ENCODE measurements at regions not wholly inside any gene's neighbourhood (a gene's known extent, or its start where the extent isn't known, plus 50 kb on each side); places are given as distances from the start of the nearest gene placed in this dataset.
"Not testable (repeated sequence)": the region's sequence is repeated elsewhere in the genome, so short reads cannot be mapped to it uniquely, and the experiment has no call there.

- DNase-seq = not testable (repeated sequence)
Observed at GRCh38 chr13:87191485-87191884, 479.7 kb upstream of the SLITRK5 start.

GRCh38 chr13:87198371-87198770 is 472.8 kb upstream of the SLITRK5 start:
- no peak for DNase-seq

DNA sequence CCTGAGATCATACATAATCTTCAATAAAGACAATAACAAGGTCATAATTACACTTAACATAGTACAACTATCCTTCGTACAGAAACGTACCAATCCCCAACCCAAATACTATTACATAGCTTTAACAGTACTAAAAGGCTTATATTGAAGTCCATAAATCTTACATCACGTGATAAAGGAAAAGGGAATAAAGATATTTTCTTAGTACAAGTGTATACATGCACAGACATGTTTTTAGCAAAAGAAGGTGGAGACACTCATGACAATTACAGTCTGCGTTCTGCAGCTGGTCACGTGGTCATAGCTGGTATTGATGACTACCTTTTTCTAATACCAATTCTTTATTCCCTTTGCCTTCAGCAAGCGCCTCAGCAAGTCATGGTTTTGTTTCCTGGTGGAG is 464.5 kb upstream of the SLITRK5 start:
- DNase-seq = no peak

DNA sequence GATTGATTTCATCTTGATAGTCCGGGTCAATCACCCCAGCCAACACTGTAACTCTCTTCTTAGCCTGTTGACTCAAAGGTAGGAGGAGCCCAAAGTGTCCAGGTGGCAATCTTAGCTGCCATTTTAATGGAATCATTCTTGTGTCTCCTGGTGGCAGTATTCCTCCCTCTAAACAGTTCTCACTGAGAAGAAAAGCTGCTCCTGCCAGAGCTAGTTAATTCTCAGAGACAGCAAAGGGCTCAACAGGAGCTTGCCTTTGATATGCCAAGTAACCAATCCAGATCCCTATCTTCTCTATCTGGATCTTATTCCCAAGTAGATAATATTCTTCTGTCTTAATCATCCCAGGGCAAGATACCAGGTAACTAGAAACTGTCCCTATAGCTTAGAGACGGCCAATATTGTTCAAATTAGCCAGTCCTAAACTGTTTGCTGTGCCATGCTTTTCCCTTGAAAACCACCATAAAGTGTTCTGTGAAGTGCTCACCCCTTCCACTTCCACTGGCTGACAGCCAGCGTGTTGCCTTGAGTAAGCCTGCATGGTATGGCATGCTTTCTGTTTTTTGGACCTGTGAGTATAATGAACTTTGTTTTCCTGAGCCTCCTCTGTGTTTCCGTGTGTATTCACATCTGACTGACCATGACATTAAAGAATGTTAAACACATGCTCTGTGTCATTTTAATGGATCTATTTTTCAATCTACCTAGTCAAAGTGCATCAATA is 463.7 kb upstream of the SLITRK5 start:
- no peak for DNase-seq

DNA sequence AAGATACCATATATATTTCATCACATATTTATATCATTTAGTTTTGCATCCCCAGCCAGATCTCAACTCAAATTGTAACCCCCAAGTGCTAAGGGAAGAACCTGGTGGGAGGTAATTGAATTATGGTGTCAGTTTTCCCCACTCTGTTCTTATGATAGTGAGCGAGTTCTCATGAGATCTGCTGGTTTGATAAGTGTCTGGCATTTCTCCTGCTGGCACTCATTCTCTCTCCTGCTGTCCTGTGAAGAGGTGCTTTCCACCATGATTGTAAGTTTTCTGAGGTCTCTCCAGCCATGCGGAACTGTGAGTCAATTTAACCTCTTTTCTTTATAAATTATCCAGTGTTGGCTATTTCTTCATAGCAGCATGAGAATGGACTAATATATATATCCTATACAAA is 462.5 kb upstream of the SLITRK5 start:
- no peak for DNase-seq

GRCh38 chr13:87234981-87235380 is 436.2 kb upstream of the SLITRK5 start:
- no peak for DNase-seq

GRCh38 chr13:87235621-87236020 is 435.6 kb upstream of the SLITRK5 start:
- no peak for DNase-seq

DNA sequence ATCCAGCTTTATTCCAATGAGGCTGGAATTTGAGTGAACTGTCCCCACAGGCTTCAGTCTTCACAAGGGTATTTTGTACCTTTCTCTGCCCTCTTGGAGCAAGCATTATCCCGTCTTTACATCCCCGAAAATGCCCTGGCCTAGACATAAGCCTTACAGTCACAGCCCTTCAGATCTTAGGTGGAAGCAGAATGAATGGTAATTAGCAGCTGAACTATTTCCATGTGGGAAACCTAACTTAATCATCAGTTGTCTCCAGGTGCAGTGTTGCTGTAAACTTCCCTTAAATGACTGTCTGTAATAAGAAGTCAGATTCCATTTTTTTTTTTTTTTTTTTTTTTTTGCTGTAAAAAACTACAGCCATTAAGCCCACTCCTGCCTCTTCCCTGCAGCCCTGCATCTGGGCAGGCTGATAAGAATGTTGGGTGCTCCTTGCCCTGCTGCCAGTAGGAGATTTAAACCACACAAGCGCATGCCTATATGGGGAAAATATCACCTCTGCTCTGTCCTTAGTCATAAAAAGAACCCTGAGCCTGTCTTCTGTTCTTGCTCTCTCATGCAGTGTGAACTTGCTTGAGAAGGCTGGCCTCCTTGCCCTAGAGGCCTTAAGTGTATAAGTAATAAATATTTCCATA is 426.8 kb upstream of the SLITRK5 start:
- DNase-seq = no peak

GRCh38 chr13:87249847-87250246 is 421.3 kb upstream of the SLITRK5 start:
- DNase-seq = not testable (repeated sequence)

- no peak for DNase-seq
Observed at GRCh38 chr13:87255394-87255793, 415.8 kb upstream of the SLITRK5 start.

- no peak for DNase-seq
Observed at GRCh38 chr13:87259479-87260083, 411.6 kb upstream of the SLITRK5 start.

DNA sequence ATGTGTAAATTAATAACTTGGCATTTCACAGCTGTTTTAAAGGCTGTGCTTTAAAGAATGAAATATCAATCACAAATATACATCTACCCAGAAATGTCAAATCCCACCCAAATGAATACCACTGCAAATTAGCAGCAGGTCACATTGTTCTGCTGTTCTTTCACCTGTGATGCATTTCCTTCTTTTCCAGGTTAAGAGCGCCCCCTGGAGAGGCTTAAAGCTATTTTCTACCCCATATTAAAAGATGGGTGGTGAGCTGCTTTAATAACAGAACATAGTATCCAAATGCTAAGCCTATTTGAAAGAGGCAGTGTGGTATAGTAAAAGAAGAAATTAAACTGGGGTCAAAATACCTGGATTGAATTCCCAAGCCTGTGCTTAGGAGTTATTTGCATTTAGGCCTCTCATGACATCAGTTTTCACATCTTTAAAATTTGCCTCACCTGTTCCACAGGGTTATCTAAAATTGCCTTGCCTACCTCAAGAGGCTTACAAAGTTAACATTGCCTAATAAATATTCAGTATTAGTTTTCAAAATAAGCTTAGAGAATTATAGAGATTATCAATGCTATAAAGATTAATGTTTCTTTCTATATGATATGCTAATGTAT is 396.9 kb upstream of the SLITRK5 start:
- peak in 5 of 58 donors; percentile 1 to 13 (median 6) for DNase-seq

GRCh38 chr13:87280139-87280538 is 391.0 kb upstream of the SLITRK5 start:
- no peak for DNase-seq

GRCh38 chr13:87287721-87288120 is 383.4 kb upstream of the SLITRK5 start:
- no peak for DNase-seq

DNA sequence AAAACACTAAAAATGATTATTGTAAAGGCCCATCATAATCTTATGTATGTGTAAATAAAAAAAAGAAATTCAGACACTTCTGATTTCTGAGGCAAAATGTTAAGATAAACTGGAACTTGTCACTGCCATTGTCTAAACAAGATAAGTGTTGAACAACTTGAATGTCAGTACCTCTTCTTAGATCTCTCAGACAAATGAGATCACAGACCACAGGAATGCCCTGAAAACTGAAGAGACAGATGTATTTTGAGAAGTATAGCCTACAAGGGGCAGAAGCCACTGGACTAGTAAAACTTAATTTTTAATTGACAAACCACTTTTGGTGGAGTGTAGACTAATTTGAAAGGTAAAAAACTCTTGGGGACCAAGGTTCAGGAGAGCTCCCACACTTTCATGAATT is 375.5 kb upstream of the SLITRK5 start:
- no peak for DNase-seq

DNA sequence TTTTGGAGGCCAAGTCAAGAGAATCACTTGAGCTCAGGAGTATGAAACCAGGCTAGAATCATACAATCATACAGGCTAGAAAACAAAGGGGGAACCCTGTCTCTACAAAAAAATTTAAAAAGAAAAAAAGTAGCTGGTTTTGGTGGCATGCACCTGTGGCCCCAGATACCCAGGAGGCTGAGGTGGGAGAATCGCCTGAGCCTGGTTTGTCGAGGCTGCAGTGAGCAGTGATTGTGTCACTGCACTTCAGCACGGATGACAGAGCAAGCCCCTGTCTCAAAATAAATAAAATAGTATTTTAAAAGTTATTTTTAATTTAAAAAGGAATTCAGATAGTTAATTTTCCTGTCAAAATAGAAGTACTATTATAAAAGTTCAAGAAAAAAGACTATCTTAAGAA is 369.1 kb upstream of the SLITRK5 start:
- DNase-seq = no peak

DNA sequence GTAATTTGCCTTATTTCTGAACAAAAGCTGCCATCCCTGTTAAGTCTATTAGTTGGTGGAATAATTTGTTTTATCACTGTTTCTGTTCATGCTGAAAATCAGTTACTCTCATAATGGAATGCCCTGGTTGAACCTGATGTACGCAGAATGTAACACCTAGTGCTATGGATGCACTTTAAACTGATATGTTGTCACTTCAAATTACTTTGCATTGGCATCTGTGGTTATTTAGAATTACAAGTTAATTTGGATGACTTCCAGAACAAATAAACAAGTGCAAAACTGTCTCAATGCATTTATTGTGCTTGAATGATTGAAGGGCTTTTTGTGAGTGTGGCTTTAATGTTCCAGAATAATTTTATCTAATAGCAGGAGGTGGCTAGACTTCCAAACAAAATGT is 368.2 kb upstream of the SLITRK5 start:
- DNase-seq = no peak

DNA sequence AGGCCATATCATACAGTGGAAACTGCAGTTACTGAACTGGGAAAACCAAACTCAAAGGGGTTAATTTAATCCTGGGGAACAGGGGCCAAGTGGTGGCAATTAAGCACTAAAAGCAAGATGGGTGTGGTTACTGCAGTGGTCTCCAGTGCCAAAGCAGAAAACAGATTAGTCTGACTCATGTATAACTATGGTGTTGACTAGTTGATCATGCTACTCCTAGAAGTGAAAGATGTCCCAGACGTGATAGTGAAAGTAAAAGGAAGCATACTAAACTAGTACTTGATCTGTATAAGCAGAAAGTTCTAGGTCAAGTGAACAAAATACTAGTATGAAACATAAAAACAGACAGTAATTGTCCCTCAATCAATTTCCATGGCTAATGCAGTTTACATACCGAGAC is 360.0 kb upstream of the SLITRK5 start:
- no peak for DNase-seq

GRCh38 chr13:87314822-87315221 is 356.3 kb upstream of the SLITRK5 start:
- no peak for DNase-seq

DNA sequence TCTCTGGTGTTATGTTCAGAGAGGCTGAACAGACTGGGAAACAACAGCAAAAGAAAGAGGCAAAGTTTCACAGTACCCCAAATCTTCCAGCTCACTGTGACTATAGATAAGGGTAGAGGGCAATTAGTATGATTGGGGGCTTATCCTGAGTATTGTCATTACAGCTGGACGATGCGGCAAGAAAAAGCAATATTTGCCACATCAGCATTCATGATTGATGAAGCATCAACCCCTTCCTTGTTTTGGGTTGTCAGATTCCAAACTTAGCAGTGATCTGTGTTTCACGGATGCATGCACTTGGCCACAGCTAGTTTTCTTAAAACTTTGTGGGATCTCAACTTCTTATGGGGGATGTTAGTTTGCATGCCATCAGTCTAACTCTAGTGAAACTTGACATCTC is 348.8 kb upstream of the SLITRK5 start:
- DNase-seq = no peak

DNA sequence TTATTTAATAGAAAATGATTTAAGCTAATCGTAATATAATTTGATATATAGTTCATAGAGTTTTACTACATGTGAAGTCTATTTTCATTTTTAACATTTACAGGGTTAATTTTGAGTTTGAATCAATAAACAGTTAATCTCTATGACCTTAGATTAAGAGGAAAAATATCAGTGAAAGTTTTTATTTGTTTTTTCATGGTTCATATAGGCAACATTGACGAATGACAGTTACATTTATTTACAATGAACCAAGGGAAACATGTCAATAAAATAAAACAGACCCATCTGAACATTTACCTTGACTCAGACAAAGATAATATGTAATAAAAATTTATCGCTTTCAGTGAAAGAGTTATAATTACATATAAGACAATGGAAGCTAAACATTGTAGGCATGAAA is 346.6 kb upstream of the SLITRK5 start:
- no peak for DNase-seq

DNA sequence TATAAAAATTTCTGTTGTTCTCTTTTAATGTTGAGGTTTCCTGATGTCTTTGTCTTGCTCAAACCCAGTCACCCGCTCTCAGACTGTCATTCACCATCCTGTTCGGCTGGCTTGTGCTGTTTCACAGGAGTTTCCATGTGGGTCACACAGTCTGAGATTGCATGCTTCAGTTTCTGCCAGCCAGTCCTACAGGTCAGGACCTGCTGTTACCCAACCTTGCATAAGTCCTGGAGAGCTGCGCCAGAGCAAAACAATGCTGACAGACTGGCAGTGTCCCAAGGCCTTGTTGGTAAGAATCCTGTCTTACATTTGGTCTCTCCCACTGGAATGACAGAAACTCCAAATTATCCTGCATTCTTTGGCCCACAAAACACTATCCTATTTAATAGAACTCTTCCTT is 340.0 kb upstream of the SLITRK5 start:
- no peak for DNase-seq

All from anterior cingulate cortex (tissue), 58 donors.